ENCODE measurements at regions not wholly inside any gene's neighbourhood (a gene's known extent, or its start where the extent isn't known, plus 50 kb on each side); places are given as distances from the start of the nearest gene placed in this dataset.

GRCh38 chr7:113456533-113456932 is 338.2 kb upstream of the SMIM30 start:
- DNase-seq (ENCODE audit: insufficient read length, low spot score) (no peak), FAIRE-seq (no peak)
- no peak for TF ChIP-seq CTCF (IDR thresholded peaks at IDR 0.05; ENCODE audit: insufficient read depth, missing control alignments)

- DNase-seq (ENCODE audit: insufficient read length, low spot score): no peak
- TF ChIP-seq CTCF (IDR thresholded peaks at IDR 0.05; ENCODE audit: insufficient read depth, missing control alignments): no peak
- FAIRE-seq: no peak
Observed at GRCh38 chr7:113454597-113455169, 336.3 kb upstream of the SMIM30 start.

GRCh38 chr7:113452245-113452644 is 333.9 kb upstream of the SMIM30 start:
- DNase-seq (ENCODE audit: insufficient read length, low spot score) (no peak), FAIRE-seq (no peak)
- no peak for TF ChIP-seq CTCF (IDR thresholded peaks at IDR 0.05; ENCODE audit: insufficient read depth, missing control alignments)

GRCh38 chr7:113446791-113447190 is 328.4 kb upstream of the SMIM30 start:
- no peak for TF ChIP-seq CTCF (IDR thresholded peaks at IDR 0.05; ENCODE audit: insufficient read depth, missing control alignments)
- DNase-seq (ENCODE audit: insufficient read length, low spot score): no peak
- no peak for FAIRE-seq

- DNase-seq (ENCODE audit: insufficient read length, low spot score) (no peak), FAIRE-seq (no peak)
- no peak for TF ChIP-seq CTCF (IDR thresholded peaks at IDR 0.05; ENCODE audit: insufficient read depth, missing control alignments)
Observed at GRCh38 chr7:113446391-113446790, 328.0 kb upstream of the SMIM30 start.

- DNase-seq (ENCODE audit: insufficient read length, low spot score) (no peak), FAIRE-seq (no peak)
- no peak for TF ChIP-seq CTCF (IDR thresholded peaks at IDR 0.05; ENCODE audit: insufficient read depth, missing control alignments)
Observed at GRCh38 chr7:113444261-113444660, 325.9 kb upstream of the SMIM30 start.

- TF ChIP-seq CTCF (IDR thresholded peaks at IDR 0.05; ENCODE audit: insufficient read depth, missing control alignments): no peak
- no peak for FAIRE-seq
- DNase-seq (ENCODE audit: insufficient read length, low spot score): no peak
Observed at GRCh38 chr7:113440173-113440572, 321.8 kb upstream of the SMIM30 start.

Measured in D721Med (cell line).